ENCODE measurements at regions not wholly inside any gene's neighbourhood (a gene's known extent, or its start where the extent isn't known, plus 50 kb on each side); places are given as distances from the start of the nearest gene placed in this dataset.

DNA sequence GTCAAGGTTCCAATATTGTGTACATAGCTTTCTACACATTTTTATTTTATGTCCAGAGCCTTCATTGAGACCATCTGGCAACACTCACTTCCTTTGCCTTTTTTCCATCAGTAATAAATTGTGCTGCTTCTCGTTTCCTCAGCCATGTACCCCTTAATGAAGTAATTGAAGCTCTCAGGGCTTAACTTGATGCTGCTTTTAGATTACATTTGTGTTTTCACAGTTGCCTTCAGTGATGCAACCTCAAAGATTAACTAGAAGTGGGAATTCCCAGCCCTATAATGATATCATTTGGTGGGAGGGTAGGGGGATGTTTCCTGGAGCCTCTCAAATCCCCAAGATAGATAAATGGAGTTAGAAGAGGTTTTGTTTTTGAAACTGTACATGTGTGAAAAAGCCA, 80.2 kb upstream of the KRR1 start:
- no peak for DNase-seq (ENCODE audit: insufficient read length, low spot score)
- no peak for FAIRE-seq

DNA sequence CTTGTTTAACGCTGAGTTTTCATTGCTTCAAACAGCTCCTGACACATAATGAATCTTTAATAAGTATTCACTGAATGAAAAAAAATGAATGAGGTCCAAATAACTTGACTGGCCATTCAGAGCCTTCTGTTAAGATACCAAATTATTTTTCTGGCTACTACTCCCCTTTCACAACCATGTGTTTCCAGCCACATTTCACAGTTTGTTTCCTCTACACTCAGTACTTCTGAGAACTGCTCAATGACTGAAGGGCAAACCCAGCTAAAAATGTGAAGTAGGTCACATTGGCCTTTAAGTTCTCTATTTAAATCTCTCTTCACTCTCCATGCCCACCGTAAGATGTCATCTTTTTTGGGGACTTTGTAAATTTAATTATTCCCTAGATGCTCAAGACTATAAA, 78.4 kb upstream of the KRR1 start:
- no peak for DNase-seq (ENCODE audit: insufficient read length, low spot score)
- FAIRE-seq: no peak

DNA sequence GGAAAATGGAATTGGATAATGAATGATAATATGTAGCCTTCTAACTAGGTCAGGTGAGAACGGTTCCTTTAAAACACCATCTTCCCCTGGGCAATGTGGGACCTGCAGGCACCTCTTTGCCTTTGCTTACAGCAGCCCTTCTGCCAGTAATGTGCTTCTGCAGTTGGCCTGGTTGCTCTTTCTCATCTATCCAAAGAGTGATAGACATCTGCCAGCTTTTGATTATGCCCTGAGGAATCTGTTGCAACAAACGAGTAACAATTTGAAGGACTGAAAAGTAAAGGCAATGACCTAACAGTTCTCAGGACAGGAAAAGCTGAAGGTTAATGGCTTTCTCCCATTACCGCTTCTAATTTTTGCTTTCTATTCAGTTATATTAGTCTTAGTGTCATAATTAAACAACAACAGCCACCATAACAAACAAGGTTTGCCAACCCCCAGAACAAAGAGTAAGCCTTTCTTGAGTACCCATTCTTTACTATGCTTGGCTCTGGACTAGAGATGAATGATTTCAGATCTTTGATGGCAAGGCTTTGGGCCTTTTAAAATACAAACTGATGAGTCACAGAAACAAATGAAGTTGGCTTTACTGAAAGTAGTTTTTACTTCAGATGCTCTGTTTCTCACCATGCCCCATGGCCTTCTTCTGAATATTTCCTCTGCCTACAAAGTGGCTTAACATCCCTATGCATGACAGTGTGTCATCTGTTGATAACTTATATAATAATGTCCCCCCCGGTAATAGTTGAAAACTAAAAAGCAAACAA, 76.1 kb upstream of the KRR1 start:
- DNase-seq (ENCODE audit: insufficient read length, low spot score): no peak

DNA sequence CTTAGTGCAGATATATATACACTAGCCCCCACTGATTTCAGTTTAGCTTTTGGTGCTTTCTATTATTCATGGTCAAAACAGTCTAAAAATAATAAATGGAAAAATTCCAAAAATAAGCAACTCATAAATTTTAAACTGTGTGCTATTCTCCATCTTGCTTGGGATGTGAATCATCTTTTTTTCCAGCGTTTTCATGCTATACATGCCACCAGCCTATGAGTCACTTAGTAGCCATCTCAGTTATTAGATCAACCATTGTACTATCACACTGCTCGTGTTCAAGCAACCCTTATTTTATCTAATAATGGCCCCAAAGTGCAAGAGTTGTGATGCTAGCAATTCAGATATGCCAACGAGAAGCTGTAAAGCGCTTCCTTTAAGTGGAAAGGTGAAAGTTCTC, 73.9 kb upstream of the KRR1 start:
- DNase-seq (ENCODE audit: insufficient read length, low spot score) (no peak), FAIRE-seq (no peak)

More for the DNA sequence above, 76.1 kb upstream of the KRR1 start:
- FAIRE-seq: no peak

DNA sequence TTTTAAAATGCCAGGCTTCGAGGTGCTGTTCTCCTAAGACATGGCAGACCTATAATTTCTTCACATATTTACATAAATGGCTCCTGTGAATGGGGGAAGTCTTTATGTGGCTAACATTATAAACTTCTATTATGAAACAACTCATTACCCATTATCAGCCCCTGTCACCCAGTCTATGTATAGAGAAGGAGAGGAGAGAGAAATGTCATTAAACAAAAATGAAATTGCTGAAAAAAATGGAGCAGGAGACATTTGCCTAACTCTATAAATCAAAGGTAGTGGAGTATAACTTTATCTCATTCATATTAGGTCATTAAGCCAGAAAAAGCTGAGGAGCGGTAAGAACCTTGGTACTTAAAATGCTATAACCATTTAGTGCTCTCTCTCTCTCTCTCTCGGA, 71.9 kb upstream of the KRR1 start:
- FAIRE-seq (no peak), DNase-seq (ENCODE audit: insufficient read length, low spot score) (no peak)

DNA sequence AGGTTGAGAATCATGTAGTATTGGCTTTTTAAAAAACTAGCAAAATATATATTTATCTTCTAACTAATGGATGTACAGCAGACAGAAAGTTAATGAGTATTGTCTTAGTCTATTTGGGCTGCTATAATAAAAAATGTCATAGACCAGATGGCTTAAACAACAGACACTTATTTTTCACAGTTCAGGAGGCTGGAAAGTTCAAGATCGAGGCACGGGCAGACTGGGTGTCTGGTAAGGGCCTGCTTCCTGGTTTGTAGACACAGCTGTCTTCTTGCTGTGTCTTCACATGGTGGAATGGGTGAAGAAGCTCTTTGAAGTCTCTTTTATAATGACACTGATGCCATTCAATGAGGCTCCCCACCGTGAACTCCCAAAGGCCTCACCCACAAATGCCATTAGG, 70.1 kb upstream of the KRR1 start:
- FAIRE-seq: no peak

DNA sequence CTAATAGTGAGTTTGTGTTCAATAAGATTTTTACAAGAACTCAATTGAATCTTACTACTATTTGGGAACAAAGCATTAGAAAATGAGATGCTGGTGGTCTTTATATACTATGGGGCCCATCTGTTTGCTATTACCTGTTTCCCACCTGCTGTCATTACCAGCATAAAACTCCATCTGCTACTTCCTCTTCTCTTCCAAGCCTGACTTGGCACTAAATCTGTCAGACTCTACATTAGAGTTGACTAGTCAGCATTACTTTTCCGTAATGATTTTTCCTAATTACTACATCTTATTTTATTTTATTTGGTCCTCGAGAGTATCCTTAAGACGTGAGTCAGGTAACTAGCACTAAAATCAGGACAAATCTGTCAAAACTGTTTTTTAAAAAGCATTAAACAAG, 68.1 kb upstream of the KRR1 start:
- no peak for DNase-seq (ENCODE audit: insufficient read length, low spot score)

More for the DNA sequence above, 70.1 kb upstream of the KRR1 start:
- DNase-seq (ENCODE audit: insufficient read length, low spot score): no peak

DNA sequence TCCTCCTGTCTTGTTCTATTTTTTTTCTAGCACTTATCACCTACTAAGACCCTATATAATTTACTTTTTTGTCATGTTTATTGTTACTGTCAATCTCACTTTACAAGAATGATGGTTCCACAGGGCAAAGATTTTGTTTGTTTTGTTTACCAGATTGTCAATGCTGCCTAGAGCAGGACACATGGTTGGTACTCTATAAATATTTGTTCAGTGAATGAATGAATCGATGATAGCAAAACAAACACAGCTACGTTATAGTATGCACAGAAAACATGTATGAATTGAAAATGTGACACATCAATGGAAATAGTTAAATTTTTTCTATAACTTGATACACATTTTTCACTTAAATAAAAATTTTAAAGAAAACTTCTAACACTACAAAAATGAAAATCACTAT, 67.1 kb upstream of the KRR1 start:
- no peak for DNase-seq (ENCODE audit: insufficient read length, low spot score)
- no peak for FAIRE-seq

More for the DNA sequence above, 68.1 kb upstream of the KRR1 start:
- no peak for FAIRE-seq

DNA sequence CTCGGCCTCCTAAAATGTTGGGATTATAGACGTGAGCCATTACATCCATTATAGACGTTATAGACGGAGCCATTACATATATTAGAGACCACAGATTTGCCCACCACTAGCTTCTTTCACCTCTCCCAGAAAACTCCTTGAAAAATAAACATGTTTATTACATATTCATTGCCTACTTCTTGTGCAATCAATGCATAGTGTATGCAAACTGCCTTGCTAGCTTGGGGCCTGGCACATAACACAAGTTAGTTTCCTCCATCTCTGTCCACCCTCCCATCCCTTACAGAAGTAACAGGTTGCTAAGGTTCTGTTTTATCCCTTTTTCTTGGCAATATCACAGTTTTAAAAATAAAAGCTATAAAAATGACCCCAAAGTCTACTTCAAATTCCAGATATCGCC, 66.4 kb upstream of the KRR1 start:
- DNase-seq (ENCODE audit: insufficient read length, low spot score) (no peak), FAIRE-seq (no peak)

DNA sequence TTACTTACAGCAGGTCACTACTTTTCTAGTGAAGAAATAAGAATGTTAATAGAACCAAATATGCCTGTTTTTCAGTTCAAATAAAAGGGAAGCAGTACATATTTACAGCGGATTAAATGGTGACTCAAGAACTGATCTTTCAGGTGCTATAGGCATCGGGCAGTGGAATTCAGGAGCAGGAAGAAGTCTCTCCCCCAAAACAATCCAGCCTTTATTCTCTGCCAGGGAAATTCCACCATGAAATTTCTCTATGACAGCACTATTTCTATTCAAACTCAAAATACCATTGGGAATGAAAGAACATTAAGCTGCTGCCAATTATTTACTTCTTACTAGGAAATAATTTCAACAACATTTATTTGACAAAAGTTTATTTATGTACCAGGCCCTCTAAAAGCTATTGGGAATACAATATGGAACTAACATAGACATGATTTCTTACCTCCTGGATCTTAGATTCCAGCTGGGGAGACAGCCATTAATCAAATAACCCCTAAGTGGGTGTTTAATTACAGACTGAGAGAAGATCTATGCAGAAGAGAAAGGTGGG, 60.3 kb upstream of the KRR1 start:
- FAIRE-seq: no peak
- no peak for DNase-seq (ENCODE audit: insufficient read length, low spot score)

DNA sequence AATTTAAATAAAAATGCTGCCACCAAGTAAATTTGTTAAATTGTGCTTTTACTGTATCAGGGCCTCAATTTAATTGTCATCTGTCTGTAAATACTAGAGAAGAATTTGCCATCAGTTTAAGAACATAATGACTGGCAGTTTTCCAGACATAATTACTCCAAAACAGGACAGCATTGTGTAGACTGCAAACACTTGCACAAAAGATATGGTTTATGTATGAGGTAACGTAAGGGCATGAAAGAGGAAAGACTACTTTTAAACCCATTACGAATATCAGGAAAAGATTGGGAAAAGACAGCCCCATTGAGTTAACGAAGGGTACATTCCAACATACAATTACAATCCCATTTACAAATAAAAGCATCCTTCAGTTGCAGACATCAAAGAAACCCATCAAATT, 59.8 kb upstream of the KRR1 start:
- DNase-seq (ENCODE audit: insufficient read length, low spot score): no peak
- no peak for FAIRE-seq

DNA sequence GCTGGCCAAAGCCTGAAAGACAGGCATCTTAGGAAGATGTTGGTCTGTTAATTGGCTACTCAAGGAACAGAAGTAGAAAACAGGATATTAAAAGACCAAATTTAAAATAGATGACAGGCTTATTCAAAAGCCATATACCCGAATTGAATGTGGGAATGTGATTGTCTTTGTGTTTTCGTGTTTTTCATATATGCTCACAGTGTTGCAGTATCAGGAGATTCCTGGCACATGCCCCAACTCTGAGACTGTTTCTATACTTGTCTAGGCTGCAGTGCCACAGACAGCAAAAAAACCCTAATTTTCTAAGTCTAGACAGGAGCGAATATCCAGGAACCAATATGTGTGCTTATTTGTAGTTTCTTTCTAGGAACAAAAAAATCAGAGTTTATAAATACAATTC, 57.4 kb upstream of the KRR1 start:
- DNase-seq (ENCODE audit: insufficient read length, low spot score) (no peak), FAIRE-seq (no peak)

DNA sequence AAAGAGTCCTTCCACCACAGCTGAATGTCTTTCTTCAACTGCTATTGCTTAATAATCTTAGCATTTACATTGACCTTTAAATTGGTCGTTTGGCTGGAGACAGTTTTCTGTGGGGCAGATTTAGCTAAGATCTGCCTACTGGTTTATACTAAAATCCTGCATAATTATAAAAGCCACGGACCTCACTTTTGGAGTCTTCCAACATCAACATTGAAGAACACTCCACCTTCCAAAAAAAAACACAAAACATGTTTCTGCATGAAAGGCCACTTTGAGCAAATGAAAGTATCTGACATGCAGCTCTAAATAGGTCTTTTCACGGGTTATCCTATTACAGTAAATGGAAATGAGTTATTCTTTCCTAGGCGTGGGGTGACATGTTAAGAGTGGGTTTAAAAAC, 57.0 kb upstream of the KRR1 start:
- no peak for FAIRE-seq
- DNase-seq (ENCODE audit: insufficient read length, low spot score): no peak

DNA sequence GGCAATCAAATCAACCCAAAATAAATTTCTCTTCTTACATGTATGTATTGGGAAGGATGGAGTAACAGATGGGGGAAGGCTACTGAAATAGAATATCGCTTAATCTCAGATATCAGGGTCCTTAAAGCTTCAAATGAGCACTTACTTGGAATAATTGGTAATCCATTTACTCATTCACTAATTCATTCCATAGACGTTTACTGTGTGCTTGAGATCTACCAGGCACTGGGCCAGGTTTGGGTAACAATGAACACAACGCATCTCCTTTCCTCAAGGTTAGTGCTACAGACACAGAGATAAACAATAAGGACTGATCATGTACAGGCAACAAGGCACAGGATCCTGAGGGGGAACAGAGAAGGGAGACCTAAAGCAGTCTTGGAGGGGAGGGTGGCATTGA, 54.4 kb upstream of the KRR1 start:
- DNase-seq (ENCODE audit: insufficient read length, low spot score): no peak
- no peak for FAIRE-seq

DNA sequence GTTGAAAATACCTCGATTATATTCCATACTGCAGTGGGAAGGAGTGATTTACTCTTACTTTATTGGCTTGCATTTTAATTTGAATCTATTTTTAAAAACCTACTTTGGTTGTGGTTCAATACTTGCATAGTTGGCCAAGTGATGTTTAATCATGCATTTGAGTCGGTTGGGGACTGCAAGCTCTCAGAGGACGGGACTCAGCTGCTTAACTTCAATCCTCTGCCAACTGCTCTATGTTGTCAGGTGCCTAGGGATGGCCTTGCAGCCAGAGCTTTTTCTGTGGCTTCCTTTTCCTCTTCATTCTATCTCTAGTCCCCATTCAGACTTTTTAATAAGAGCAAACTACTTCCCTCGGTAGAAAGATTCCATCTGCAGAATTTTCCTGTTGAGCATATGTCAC, 53.4 kb upstream of the KRR1 start:
- DNase-seq (ENCODE audit: insufficient read length, low spot score) (no peak), FAIRE-seq (no peak)

DNA sequence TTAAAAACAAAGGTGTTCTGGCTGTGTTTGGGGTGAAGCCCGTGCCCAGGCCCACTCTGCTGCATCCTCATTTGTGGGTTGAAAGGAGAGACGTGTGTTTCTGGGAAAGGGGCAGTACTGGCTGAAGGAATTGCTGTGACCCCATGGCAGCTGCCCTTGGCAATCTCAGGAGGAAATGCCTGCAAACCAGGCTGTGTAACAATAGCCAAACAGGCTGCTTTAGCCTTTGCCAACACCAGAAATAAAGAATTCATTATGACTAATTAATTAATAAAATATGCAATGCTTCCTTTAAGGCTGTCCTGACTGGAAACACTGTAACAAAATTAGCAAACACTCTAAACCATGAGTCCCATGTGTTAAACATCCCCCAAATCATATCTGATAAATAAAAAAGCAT, 53.0 kb upstream of the KRR1 start:
- FAIRE-seq (no peak), DNase-seq (ENCODE audit: insufficient read length, low spot score) (no peak)

DNA sequence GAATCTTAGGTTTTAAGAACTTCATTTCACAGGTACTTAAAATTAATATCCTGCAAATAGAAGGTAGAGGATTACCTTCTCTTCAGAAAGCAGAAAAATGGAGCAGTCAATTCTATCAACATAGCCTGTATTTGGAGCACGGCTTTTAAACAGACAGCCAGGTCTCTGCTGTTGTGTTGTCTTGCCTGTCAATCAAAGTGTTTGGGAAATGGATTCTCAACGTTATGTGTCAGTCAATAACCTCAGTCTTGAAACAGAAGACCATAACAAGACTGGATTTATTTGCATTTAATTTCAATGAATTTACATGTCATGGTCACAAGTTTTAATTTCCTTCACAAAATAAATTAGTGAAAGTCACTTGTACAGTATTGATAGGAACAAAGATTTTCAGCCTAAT, 51.9 kb upstream of the KRR1 start:
- DNase-seq (ENCODE audit: insufficient read length, low spot score): no peak
- no peak for FAIRE-seq

DNA sequence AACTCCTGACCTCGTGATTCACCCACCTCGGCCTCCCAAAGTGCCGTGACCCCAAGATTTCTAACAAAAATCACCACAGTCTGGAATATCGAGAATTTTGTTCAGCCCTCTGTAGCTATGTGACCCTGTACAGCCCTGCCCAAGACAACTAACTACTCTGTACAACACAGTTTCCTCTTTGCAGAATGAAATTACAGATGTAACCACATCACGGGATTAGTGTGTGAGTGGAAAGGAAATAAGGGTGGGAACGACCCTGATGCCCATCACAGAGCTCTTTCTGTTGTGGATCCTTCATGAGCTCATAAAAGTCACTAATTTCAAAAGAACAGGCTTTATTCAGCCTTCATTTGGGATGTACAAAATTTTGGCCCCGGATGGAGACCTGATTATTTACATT, 50.5 kb upstream of the KRR1 start:
- DNase-seq (ENCODE audit: insufficient read length, low spot score) (no peak), FAIRE-seq (no peak)
